MM.1S (cell line): ENCODE measurements at regions not wholly inside any gene's neighbourhood (a gene's known extent, or its start where the extent isn't known, plus 50 kb on each side); places are given as distances from the start of the nearest gene placed in this dataset.

Source experiments
- DNase-seq: peaks from one replicate; pipeline ENCODE4 v3.0.0-alpha.2; 2015
- H2AFZ ChIP-seq: fragments of 300-600 bp; sonication (generic); 2 replicates; pipeline ENCODE4 v1.6.0; 2016; ENCODE audit warnings: antibody characterized with exemption, low read length
- H3F3A ChIP-seq: fragments of 300-600 bp; sonication (generic); 2 replicates; pipeline ENCODE4 v1.6.1; 2016; ENCODE audit warnings: mild to moderate bottlenecking, antibody characterized with exemption, low read length, moderate library complexity, mixed read lengths; ENCODE audit not compliant: insufficient read depth
- H3K27ac ChIP-seq: fragments of 300-600 bp; sonication (generic); 2 replicates; pipeline ENCODE4 v1.5.1; 2016; ENCODE audit warnings: mild to moderate bottlenecking, low read length
- H3K27me3 ChIP-seq: fragments of 300-600 bp; sonication (generic); replicated peaks from 2 replicates; pipeline ENCODE4 v1.6.0; 2016; ENCODE audit warnings: low read length; ENCODE audit not compliant: insufficient read depth
- H3K36me3 ChIP-seq: fragments of 300-600 bp; sonication (generic); replicated peaks from 2 replicates; pipeline ENCODE4 v1.6.1; 2016; ENCODE audit warnings: mild to moderate bottlenecking, low read length, mixed read lengths; ENCODE audit not compliant: insufficient read depth
- H3K4me1 ChIP-seq: fragments of 300-600 bp; sonication (generic); 2 replicates; pipeline ENCODE4 v1.6.1; 2016; ENCODE audit warnings: low read length, mixed read lengths
- H3K4me2 ChIP-seq: fragments of 300-600 bp; sonication (generic); 2 replicates; pipeline ENCODE4 v1.6.0; 2016; ENCODE audit warnings: low read depth, low read length
- H3K4me3 ChIP-seq: fragments of 300-600 bp; sonication (generic); 2 replicates; pipeline ENCODE4 v1.5.1; 2016; ENCODE audit warnings: low read length, mixed read lengths
- H3K79me2 ChIP-seq: fragments of 300-600 bp; sonication (generic); 2 replicates; pipeline ENCODE4 v1.6.1; 2016; ENCODE audit warnings: mixed run types, low read length, mixed read lengths
- H3K9ac ChIP-seq: fragments of 300-600 bp; sonication (generic); 2 replicates; pipeline ENCODE4 v1.6.1; 2016; ENCODE audit warnings: low read length, mixed read lengths
- H3K9me2 ChIP-seq: fragments of 300-600 bp; sonication (generic); replicated peaks from 2 replicates; pipeline ENCODE4 v1.6.1; 2016; ENCODE audit warnings: mild to moderate bottlenecking, low read length, mixed read lengths; ENCODE audit not compliant: insufficient read depth
- H3K9me3 ChIP-seq: fragments of 300-600 bp; sonication (generic); replicated peaks from 2 replicates; pipeline ENCODE4 v1.6.1; 2016; ENCODE audit warnings: mild to moderate bottlenecking, low read length, mixed read lengths; ENCODE audit not compliant: insufficient read depth
- H4K20me1 ChIP-seq: fragments of 300-600 bp; sonication (generic); 2 replicates; pipeline ENCODE4 v1.6.1; 2016; ENCODE audit warnings: mild to moderate bottlenecking, low read length, moderate library complexity, mixed read lengths; ENCODE audit not compliant: insufficient read depth
- EZH2 ChIP-seq: fragments of 300-600 bp; sonication (generic); optimal IDR thresholded peaks from 2 replicates; pipeline ENCODE3; 2017; ENCODE audit warnings: low read depth, mild to moderate bottlenecking, antibody characterized with exemption, low read length, mixed read lengths
- EZH2phosphoT487 ChIP-seq: fragments of 300-600 bp; sonication (generic); IDR thresholded peaks from 2 replicates; pipeline ENCODE4 v1.6.1; 2018; ENCODE audit warnings: antibody characterized with exemption, low read length
- TF ChIP-seq, protein P1 (sequence below): fragments of 300-600 bp; sonication (generic); IDR thresholded peaks from 2 replicates; pipeline ENCODE4 v1.5.1; 2016; ENCODE audit warnings: antibody characterized with exemption, low read length, mixed read lengths

DNA sequence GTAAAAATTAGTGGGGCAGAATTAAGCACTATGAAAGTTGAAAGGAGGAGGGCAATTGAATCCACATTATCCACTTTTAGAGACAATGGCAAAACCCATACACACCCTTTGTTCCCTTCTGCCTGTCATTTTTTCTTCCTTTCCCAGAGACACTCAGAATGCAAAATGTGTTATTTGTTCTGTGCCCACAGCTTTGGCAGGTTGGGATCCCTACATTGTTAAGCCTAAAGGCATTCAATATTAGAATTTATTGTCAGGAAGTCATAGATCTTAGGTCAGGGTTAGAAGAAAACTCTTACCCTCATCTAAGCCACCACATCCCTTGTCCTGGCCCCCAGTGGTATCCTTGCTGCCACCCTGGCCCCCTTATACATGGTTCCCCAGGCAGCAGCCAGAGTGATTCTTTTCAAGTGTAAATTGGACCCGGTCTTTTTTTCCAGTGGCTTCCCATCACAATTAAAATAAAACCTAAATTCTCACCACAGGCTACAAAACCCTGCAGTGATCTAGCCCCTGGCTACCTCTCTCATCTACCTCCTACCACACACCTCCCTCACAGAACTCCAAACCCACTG is 470.1 kb upstream of the ATP11B start:
- no peak for TF ChIP-seq EZH2phosphoT487
- TF ChIP-seq, protein P1, sequence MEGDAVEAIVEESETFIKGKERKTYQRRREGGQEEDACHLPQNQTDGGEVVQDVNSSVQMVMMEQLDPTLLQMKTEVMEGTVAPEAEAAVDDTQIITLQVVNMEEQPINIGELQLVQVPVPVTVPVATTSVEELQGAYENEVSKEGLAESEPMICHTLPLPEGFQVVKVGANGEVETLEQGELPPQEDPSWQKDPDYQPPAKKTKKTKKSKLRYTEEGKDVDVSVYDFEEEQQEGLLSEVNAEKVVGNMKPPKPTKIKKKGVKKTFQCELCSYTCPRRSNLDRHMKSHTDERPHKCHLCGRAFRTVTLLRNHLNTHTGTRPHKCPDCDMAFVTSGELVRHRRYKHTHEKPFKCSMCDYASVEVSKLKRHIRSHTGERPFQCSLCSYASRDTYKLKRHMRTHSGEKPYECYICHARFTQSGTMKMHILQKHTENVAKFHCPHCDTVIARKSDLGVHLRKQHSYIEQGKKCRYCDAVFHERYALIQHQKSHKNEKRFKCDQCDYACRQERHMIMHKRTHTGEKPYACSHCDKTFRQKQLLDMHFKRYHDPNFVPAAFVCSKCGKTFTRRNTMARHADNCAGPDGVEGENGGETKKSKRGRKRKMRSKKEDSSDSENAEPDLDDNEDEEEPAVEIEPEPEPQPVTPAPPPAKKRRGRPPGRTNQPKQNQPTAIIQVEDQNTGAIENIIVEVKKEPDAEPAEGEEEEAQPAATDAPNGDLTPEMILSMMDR: no peak
- TF ChIP-seq EZH2: no peak
- Histone ChIP-seq H3K4me2 (peak overlapping the region; percentile 68; the same call in 1 of the 2 replicates), H3K4me1 (peaks cover 45% of the 10 kb centered on the region), H3K79me2 (no peaks in the 10 kb centered on the region), H3K9ac (no peak overlapping the region), H3K36me3 (no peaks in the 10 kb centered on the region), H2AFZ (0 out of 2 replicates have a peak overlapping the region, but pooled peaks have one; percentile 7), H3K27me3 (no peaks in the 10 kb centered on the region), H3F3A (peaks cover 31% of the 10 kb centered on the region), H3K27ac (peak overlapping the region; percentile 85; the same call in 1 of the 2 replicates), H3K9me2 (no peaks in the 10 kb centered on the region), H3K9me3 (no peaks in the 10 kb centered on the region), H3K4me3 (no peak overlapping the region), H4K20me1 (no peaks in the 10 kb centered on the region)
- no peak for DNase-seq

DNA sequence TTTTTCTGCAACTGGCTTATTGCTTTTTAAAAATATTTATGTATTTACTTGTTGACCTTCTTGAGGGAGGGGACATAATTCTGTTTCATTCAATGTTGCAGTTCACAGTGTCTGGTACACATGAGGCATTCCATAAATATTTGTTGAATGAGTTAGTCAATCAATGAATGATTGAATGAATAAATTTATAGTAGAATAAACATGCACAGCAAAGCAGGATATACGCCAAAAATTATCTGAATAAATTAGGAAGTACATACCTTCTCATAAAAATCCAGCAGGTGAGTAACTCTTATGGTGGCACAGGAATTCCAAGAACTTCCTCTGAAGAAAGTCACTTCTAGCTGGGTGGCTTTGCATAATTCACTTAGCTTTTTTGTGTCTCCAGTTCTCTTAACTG is 469.4 kb upstream of the ATP11B start:
- no peaks in the 10 kb centered on the region for H4K20me1 ChIP-seq
- no peaks in the 10 kb centered on the region for H3K27me3 ChIP-seq
- H3K4me1 ChIP-seq: peaks cover 45% of the 10 kb centered on the region
- no peaks in the 10 kb centered on the region for H3K9me2 ChIP-seq
- H3K4me2 ChIP-seq: peak overlapping the region; percentile 68
- no peak for DNase-seq
- TF ChIP-seq EZH2 (no peak), EZH2phosphoT487 (no peak)
- H3K27ac ChIP-seq: peak overlapping the region; percentile 85; the same call in 1 of the 2 replicates
- 0 out of 2 replicates have a peak overlapping the region, but pooled peaks have one; percentile 7 for H2AFZ ChIP-seq
- H3K4me3 ChIP-seq: no peak overlapping the region
- H3K9ac ChIP-seq: no peak overlapping the region
- no peaks in the 10 kb centered on the region for H3K36me3 ChIP-seq
- H3K9me3 ChIP-seq: no peaks in the 10 kb centered on the region
- H3F3A ChIP-seq: peaks cover 31% of the 10 kb centered on the region
- no peaks in the 10 kb centered on the region for H3K79me2 ChIP-seq

DNA sequence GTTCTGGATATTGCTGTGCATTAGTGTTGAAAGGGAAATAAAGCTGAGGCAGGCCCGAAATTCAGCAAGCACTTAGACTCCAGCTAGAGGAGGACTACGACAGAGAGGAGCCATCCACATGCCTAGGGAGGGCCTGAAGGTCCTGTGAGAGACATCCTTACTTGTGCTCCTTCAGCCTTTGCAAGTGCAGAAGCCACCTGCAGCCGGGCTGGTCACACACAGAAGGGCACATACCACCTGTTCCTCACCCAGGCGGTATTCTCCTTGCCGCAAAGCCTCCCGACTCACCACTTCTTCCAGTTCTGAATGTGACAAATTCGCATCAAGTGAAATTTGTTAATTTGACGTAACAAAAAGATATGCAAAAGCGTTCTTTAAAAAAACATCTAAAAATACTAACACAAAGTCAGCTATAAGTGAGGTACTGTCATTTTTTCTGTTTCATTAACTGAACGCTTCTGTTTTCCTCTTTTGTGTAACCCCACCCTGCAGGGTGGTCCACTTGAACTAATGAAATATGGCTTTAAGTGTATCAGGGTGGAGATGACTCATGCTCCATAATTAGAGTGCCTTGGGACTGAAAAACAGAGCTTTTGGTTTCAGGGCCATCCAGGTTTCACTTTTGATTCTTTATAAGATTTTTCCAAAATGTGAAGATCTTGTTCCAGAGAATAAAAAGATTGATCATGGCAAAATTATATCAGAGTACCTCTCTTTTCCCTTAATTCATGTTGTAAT is 467.9 kb upstream of the ATP11B start:
- DNase-seq: peak; percentile 94
- Histone ChIP-seq H3K27me3 (no peaks in the 10 kb centered on the region), H2AFZ (peak overlapping the region; percentile 61), H3F3A (peaks cover 31% of the 10 kb centered on the region), H3K4me2 (peak overlapping the region; percentile 68), H3K9me2 (no peaks in the 10 kb centered on the region), H3K27ac (peak overlapping the region; percentile 85), H3K36me3 (no peaks in the 10 kb centered on the region), H4K20me1 (no peaks in the 10 kb centered on the region), H3K9me3 (no peaks in the 10 kb centered on the region), H3K79me2 (no peaks in the 10 kb centered on the region), H3K4me1 (peaks cover 46% of the 10 kb centered on the region), H3K4me3 (peak overlapping the region; percentile 29), H3K9ac (peak overlapping the region; percentile 57)
- TF ChIP-seq, protein P1: no peak
